H1 (cell line): ENCODE measurements at regions not wholly inside any gene's neighbourhood (a gene's known extent, or its start where the extent isn't known, plus 50 kb on each side); places are given as distances from the start of the nearest gene placed in this dataset.

ENCODE experiments used
- CEBPB ChIP-seq: IDR thresholded peaks from 2 replicates; pipeline ENCODE4 v1.6.1; 2012; ENCODE audit warnings: low read depth, low read length
- RXRA ChIP-seq: IDR thresholded peaks from 2 replicates; pipeline ENCODE4 v1.6.1; 2011; ENCODE audit warnings: low read depth, mild to moderate bottlenecking, low read length, moderate library complexity; ENCODE audit not compliant: insufficient read depth
- TCF12 ChIP-seq: IDR thresholded peaks from 2 replicates; pipeline ENCODE4 v1.6.1; 2011; ENCODE audit warnings: low read depth, mild to moderate bottlenecking, low read length
- TF ChIP-seq, protein P1 (sequence below): fragments of 300-600 bp; sonication (generic); IDR thresholded peaks from 2 replicates; pipeline ENCODE4 v1.7.1; 2012; ENCODE audit warnings: low read length, moderate library complexity, mild to moderate bottlenecking, inconsistent platforms; ENCODE audit not compliant: insufficient replicate concordance

- TF ChIP-seq, protein P1, sequence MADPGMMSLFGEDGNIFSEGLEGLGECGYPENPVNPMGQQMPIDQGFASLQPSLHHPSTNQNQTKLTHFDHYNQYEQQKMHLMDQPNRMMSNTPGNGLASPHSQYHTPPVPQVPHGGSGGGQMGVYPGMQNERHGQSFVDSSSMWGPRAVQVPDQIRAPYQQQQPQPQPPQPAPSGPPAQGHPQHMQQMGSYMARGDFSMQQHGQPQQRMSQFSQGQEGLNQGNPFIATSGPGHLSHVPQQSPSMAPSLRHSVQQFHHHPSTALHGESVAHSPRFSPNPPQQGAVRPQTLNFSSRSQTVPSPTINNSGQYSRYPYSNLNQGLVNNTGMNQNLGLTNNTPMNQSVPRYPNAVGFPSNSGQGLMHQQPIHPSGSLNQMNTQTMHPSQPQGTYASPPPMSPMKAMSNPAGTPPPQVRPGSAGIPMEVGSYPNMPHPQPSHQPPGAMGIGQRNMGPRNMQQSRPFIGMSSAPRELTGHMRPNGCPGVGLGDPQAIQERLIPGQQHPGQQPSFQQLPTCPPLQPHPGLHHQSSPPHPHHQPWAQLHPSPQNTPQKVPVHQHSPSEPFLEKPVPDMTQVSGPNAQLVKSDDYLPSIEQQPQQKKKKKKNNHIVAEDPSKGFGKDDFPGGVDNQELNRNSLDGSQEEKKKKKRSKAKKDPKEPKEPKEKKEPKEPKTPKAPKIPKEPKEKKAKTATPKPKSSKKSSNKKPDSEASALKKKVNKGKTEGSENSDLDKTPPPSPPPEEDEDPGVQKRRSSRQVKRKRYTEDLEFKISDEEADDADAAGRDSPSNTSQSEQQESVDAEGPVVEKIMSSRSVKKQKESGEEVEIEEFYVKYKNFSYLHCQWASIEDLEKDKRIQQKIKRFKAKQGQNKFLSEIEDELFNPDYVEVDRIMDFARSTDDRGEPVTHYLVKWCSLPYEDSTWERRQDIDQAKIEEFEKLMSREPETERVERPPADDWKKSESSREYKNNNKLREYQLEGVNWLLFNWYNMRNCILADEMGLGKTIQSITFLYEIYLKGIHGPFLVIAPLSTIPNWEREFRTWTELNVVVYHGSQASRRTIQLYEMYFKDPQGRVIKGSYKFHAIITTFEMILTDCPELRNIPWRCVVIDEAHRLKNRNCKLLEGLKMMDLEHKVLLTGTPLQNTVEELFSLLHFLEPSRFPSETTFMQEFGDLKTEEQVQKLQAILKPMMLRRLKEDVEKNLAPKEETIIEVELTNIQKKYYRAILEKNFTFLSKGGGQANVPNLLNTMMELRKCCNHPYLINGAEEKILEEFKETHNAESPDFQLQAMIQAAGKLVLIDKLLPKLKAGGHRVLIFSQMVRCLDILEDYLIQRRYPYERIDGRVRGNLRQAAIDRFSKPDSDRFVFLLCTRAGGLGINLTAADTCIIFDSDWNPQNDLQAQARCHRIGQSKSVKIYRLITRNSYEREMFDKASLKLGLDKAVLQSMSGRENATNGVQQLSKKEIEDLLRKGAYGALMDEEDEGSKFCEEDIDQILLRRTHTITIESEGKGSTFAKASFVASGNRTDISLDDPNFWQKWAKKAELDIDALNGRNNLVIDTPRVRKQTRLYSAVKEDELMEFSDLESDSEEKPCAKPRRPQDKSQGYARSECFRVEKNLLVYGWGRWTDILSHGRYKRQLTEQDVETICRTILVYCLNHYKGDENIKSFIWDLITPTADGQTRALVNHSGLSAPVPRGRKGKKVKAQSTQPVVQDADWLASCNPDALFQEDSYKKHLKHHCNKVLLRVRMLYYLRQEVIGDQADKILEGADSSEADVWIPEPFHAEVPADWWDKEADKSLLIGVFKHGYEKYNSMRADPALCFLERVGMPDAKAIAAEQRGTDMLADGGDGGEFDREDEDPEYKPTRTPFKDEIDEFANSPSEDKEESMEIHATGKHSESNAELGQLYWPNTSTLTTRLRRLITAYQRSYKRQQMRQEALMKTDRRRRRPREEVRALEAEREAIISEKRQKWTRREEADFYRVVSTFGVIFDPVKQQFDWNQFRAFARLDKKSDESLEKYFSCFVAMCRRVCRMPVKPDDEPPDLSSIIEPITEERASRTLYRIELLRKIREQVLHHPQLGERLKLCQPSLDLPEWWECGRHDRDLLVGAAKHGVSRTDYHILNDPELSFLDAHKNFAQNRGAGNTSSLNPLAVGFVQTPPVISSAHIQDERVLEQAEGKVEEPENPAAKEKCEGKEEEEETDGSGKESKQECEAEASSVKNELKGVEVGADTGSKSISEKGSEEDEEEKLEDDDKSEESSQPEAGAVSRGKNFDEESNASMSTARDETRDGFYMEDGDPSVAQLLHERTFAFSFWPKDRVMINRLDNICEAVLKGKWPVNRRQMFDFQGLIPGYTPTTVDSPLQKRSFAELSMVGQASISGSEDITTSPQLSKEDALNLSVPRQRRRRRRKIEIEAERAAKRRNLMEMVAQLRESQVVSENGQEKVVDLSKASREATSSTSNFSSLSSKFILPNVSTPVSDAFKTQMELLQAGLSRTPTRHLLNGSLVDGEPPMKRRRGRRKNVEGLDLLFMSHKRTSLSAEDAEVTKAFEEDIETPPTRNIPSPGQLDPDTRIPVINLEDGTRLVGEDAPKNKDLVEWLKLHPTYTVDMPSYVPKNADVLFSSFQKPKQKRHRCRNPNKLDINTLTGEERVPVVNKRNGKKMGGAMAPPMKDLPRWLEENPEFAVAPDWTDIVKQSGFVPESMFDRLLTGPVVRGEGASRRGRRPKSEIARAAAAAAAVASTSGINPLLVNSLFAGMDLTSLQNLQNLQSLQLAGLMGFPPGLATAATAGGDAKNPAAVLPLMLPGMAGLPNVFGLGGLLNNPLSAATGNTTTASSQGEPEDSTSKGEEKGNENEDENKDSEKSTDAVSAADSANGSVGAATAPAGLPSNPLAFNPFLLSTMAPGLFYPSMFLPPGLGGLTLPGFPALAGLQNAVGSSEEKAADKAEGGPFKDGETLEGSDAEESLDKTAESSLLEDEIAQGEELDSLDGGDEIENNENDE: no peak
- TF ChIP-seq RXRA: no peak
- TF ChIP-seq TCF12: no peak
- no peak for TF ChIP-seq CEBPB
These were observed 1215.2 kb downstream of the SI start (continued) for GRCh38 chr3:163863146-163863545.
